PC-3 (cell line): ENCODE measurements at regions not wholly inside any gene's neighbourhood (a gene's known extent, or its start where the extent isn't known, plus 50 kb on each side); places are given as distances from the start of the nearest gene placed in this dataset.

ENCODE experiments used
- ATAC-seq: fragments of 200-7000 bp; cut with Tn5 transposase; 2 replicates; pipeline ENCODE4 v1.9.1; 2020; ENCODE audit warnings: mild to moderate bottlenecking, moderate library complexity
- BruUV-seq: library from RNA; stranded (reverse); fragments of 400-500 nt; replicated peaks from 2 replicates; lab custom pipeline; 2021; lab: Mats Ljungman, UMichigan
- CTCF ChIA-PET: fragments of 300-600 bp; sonication (Branson Sonifier 250); formaldehyde crosslinking; loops from one replicate; lab custom pipeline; 2022; ENCODE audit warnings: antibody characterized with exemption; lab: Charles Lee
- POLR2A ChIA-PET: fragments of 300-600 bp; sonication (Branson Sonifier 250); formaldehyde crosslinking; loops from one replicate; lab custom pipeline; 2022; ENCODE audit warnings: antibody characterized with exemption; ENCODE audit not compliant: unreplicated experiment; lab: Charles Lee
- DNase-seq: peaks from one replicate; pipeline ENCODE4 v3.0.0-alpha.2; 2015
- H2AFZ ChIP-seq: fragments of 300-600 bp; sonication (generic); 2 replicates; pipeline ENCODE4 v1.6.0; 2016; ENCODE audit warnings: antibody characterized with exemption, low read length
- H3F3A ChIP-seq: fragments of 300-600 bp; sonication (generic); one replicate; pipeline ENCODE4 v1.6.0; 2017; ENCODE audit warnings: antibody characterized with exemption, low read length, control low read depth, mild to moderate bottlenecking; ENCODE audit not compliant: unreplicated experiment
- H3K27ac ChIP-seq: fragments of 300-600 bp; sonication (generic); 2 replicates; pipeline ENCODE4 v1.5.1; 2016; ENCODE audit warnings: mild to moderate bottlenecking, low read length
- H3K27me3 ChIP-seq: fragments of 300-600 bp; sonication (generic); 2 replicates; pipeline ENCODE4 v1.6.1; 2016; ENCODE audit warnings: low read length, mixed read lengths
- H3K36me3 ChIP-seq: fragments of 300-600 bp; sonication (generic); 2 replicates; pipeline ENCODE4 v1.6.1; 2016; ENCODE audit warnings: low read depth, mixed run types, low read length, mixed read lengths
- H3K4me1 ChIP-seq: fragments of 300-600 bp; sonication (generic); 2 replicates; pipeline ENCODE4 v1.5.1; 2016; ENCODE audit warnings: low read length; ENCODE audit not compliant: insufficient read depth
- H3K4me2 ChIP-seq: fragments of 300-600 bp; sonication (generic); 2 replicates; pipeline ENCODE4 v1.6.0; 2016; ENCODE audit warnings: low read length
- H3K4me3 ChIP-seq: fragments of 300-600 bp; sonication (generic); 2 replicates; pipeline ENCODE4 v1.5.1; 2016; ENCODE audit warnings: mild to moderate bottlenecking, low read length, mixed read lengths
- H3K79me2 ChIP-seq: fragments of 300-600 bp; sonication (generic); 2 replicates; pipeline ENCODE4 v1.6.1; 2017; ENCODE audit warnings: low read length, mixed read lengths
- H3K9ac ChIP-seq: fragments of 300-600 bp; sonication (generic); 2 replicates; pipeline ENCODE4 v1.6.0; 2016; ENCODE audit warnings: mild to moderate bottlenecking, low read length
- H3K9me2 ChIP-seq: fragments of 300-600 bp; sonication (generic); replicated peaks from 2 replicates; pipeline ENCODE4 v1.6.1; 2016; ENCODE audit warnings: mixed run types, low read length, mixed read lengths
- H3K9me3 ChIP-seq: fragments of 300-600 bp; sonication (generic); 2 replicates; pipeline ENCODE4 v1.6.1; 2016; ENCODE audit warnings: low read length, mixed read lengths
- H4K20me1 ChIP-seq: fragments of 300-600 bp; sonication (generic); 2 replicates; pipeline ENCODE4 v1.6.1; 2016; ENCODE audit warnings: low read length, mixed read lengths
- EZH2 ChIP-seq: fragments of 300-600 bp; sonication (generic); IDR thresholded peaks from one replicate; pipeline ENCODE4 v1.6.1; 2017; ENCODE audit warnings: antibody characterized with exemption, mild to moderate bottlenecking, low read length; ENCODE audit not compliant: unreplicated experiment
- EZH2phosphoT487 ChIP-seq: fragments of 300-600 bp; sonication (generic); IDR thresholded peaks from 2 replicates; pipeline ENCODE4 v1.6.1; 2018; ENCODE audit warnings: mild to moderate bottlenecking, antibody characterized with exemption, low read length, borderline replicate concordance
- intact Hi-C: fragments of 100-400 bp; cut with micrococcal nuclease; formaldehyde crosslinking; loops from 2 replicates; pipeline ENCODE4 v1.9.0; 2023
- TF ChIP-seq, protein P1 (sequence below): fragments of 300-600 bp; sonication (generic); conservative IDR thresholded peaks from 2 replicates; pipeline ENCODE4 v1.5.1; 2017; ENCODE audit warnings: antibody characterized with exemption, low read depth, mild to moderate bottlenecking, low read length

DNA sequence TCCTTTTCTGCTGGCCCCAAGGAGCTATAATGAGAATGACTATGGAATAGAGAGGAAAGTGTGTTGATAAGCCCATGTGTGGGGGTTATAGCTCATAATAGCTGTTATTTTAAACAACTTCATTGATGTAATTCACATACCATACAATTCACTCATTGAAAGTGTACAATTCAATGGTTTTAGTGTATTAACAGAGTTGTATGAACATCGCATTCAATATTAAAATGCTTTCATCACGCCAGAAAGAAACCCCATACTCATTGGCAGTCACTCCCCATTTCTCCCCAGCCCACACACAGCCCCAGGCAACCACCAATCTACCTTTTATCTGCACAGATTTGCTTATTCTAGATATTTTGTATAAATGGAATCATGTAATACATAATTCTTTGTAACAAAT lies 139.6 kb upstream of the CYP1B1 start:
- H3K36me3 ChIP-seq = no peaks in the 10 kb centered on the region
- ATAC-seq (no peak; the same call in 1 of the 2 replicates), DNase-seq (no peak)
- intact Hi-C loops = no loop called here
- no peaks in the 10 kb centered on the region for H3K9me2 ChIP-seq
- H3F3A ChIP-seq = no peaks in the 10 kb centered on the region
- H3K79me2 ChIP-seq = no peaks in the 10 kb centered on the region
- no peaks in the 10 kb centered on the region for H3K27me3 ChIP-seq
- H3K9me3 ChIP-seq = 0 out of 2 replicates have a peak, but pooled peaks cover 5% of the 10 kb centered on the region
- H4K20me1 ChIP-seq = no peaks in the 10 kb centered on the region
- no peak overlapping the region for H2AFZ ChIP-seq
- H3K4me2 ChIP-seq = peak overlapping the region; percentile 35
- no peak overlapping the region for H3K9ac ChIP-seq
- ChIA-PET POLR2A (no interaction called here), CTCF (no interaction called here)
- TF ChIP-seq, protein P1, sequence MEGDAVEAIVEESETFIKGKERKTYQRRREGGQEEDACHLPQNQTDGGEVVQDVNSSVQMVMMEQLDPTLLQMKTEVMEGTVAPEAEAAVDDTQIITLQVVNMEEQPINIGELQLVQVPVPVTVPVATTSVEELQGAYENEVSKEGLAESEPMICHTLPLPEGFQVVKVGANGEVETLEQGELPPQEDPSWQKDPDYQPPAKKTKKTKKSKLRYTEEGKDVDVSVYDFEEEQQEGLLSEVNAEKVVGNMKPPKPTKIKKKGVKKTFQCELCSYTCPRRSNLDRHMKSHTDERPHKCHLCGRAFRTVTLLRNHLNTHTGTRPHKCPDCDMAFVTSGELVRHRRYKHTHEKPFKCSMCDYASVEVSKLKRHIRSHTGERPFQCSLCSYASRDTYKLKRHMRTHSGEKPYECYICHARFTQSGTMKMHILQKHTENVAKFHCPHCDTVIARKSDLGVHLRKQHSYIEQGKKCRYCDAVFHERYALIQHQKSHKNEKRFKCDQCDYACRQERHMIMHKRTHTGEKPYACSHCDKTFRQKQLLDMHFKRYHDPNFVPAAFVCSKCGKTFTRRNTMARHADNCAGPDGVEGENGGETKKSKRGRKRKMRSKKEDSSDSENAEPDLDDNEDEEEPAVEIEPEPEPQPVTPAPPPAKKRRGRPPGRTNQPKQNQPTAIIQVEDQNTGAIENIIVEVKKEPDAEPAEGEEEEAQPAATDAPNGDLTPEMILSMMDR = no peak
- TF ChIP-seq EZH2 = no peak
- H3K27ac ChIP-seq = peak overlapping the region; percentile 58
- BruUV-seq = no TSS peak
- no peak overlapping the region for H3K4me3 ChIP-seq
- H3K4me1 ChIP-seq = peaks cover 18% of the 10 kb centered on the region

- Histone ChIP-seq H3K9ac (no peak overlapping the region), H3K79me2 (no peaks in the 10 kb centered on the region), H3K4me2 (no peak overlapping the region), H3K4me3 (no peak overlapping the region), H4K20me1 (no peaks in the 10 kb centered on the region), H2AFZ (no peak overlapping the region), H3K27ac (no peak overlapping the region), H3K9me2 (no peaks in the 10 kb centered on the region), H3K27me3 (no peaks in the 10 kb centered on the region), H3K9me3 (no peaks in the 10 kb centered on the region), H3K36me3 (no peaks in the 10 kb centered on the region), H3F3A (no peaks in the 10 kb centered on the region), H3K4me1 (peaks cover 18% of the 10 kb centered on the region)
- ATAC-seq (no peak), DNase-seq (peak; percentile 37)
- POLR2A ChIA-PET = no interaction called here
- CTCF ChIA-PET = no interaction called here
- no TSS peak for BruUV-seq
- intact Hi-C loops = no loop called here
- TF ChIP-seq EZH2phosphoT487 = no peak
- no peak for TF ChIP-seq EZH2
- TF ChIP-seq, protein P1 = no peak
These were observed 138.3 kb upstream of the CYP1B1 start for GRCh38 chr2:38214209-38214717.

- no peak overlapping the region for H3K4me3 ChIP-seq
- H4K20me1 ChIP-seq = no peaks in the 10 kb centered on the region
- H2AFZ ChIP-seq = no peak overlapping the region
- CTCF ChIA-PET = no interaction called here
- H3F3A ChIP-seq = no peaks in the 10 kb centered on the region
- ATAC-seq (no peak), DNase-seq (no peak)
- POLR2A ChIA-PET = no interaction called here
- H3K36me3 ChIP-seq = no peaks in the 10 kb centered on the region
- H3K27me3 ChIP-seq = no peaks in the 10 kb centered on the region
- no peaks in the 10 kb centered on the region for H3K9me3 ChIP-seq
- H3K79me2 ChIP-seq = no peaks in the 10 kb centered on the region
- BruUV-seq = no TSS peak
- H3K9me2 ChIP-seq = no peaks in the 10 kb centered on the region
- H3K27ac ChIP-seq = no peak overlapping the region
- no peak overlapping the region for H3K9ac ChIP-seq
- no peak for TF ChIP-seq EZH2phosphoT487
- TF ChIP-seq, protein P1 = no peak
- TF ChIP-seq EZH2 = no peak
- intact Hi-C loops = no loop called here
- H3K4me1 ChIP-seq = peaks cover 18% of the 10 kb centered on the region
- no peak overlapping the region for H3K4me2 ChIP-seq
These were observed 137.7 kb upstream of the CYP1B1 start for GRCh38 chr2:38213619-38214167.
